ENCODE measurements at regions not wholly inside any gene's neighbourhood (a gene's known extent, or its start where the extent isn't known, plus 50 kb on each side); places are given as distances from the start of the nearest gene placed in this dataset.

DNA sequence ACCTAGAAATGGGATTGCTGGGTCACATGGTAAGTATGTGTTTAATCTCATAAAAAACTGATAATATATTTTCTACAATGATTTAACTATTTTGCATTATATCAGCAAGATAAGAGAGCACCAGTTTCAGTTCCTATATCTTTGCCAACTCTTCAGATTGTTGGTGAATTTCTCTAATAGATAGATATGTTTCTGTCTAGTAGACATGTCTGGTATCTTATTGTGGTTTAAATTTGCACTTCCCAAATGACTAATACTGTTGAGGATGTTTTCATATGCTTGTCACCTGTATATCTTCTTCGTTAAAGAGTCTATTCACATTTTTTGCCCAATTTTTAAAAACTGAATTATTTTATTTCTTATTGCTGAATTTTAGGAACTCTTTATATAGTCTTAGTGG is 113.8 kb upstream of the UXS1 start:
- Mint-ChIP-seq H3K36me3 (ENCODE audit: insufficient read depth in 1 of 3, low read depth in 3 of 3) (no peaks in the 10 kb centered on the region; a peak in 1 of 7 replicates), H3K9me3 (peaks cover 0 to 3% of the 10 kb centered on the region in 2 experiments; a peak in 1 of 5 replicates), H3K27me3 (ENCODE audit: low read depth) (no peaks in the 10 kb centered on the region), H3K4me1 (peaks cover 5 to 8% of the 10 kb centered on the region in 2 experiments), H3K27ac (no peak overlapping the region), H3K4me3 (no peak overlapping the region)
- H3K27ac ChIP-seq (ENCODE audit: insufficient read length, low read depth, low read length) = no peak overlapping the region
- H3K9ac ChIP-seq (ENCODE audit: extremely low read depth, insufficient read length, low read length) = no peak overlapping the region
- H3K18ac ChIP-seq (ENCODE audit: insufficient read length, low read depth, low read length) = no peak overlapping the region
- no peak overlapping the region for H2AFZ ChIP-seq (ENCODE audit: low read length)
- no peak overlapping the region for H2AK5ac ChIP-seq (ENCODE audit: insufficient read length, low read length)
- no peak overlapping the region for H4K91ac ChIP-seq (ENCODE audit: insufficient read length, low read depth, low read length)
- no peak overlapping the region for H3K23ac ChIP-seq (ENCODE audit: insufficient read length, low read depth, low read length)
- no peak for DNase-seq
- no peak overlapping the region for H2BK5ac ChIP-seq (ENCODE audit: insufficient read length, low read length)
- no peak overlapping the region for H2BK120ac ChIP-seq (ENCODE audit: low read depth, low read length, poor library complexity, severe bottlenecking)
- H2BK15ac ChIP-seq (ENCODE audit: low read depth, low read length) = no peak overlapping the region
- H3K56ac ChIP-seq (ENCODE audit: insufficient read length, low read depth, low read length) = no peak overlapping the region
- H3K27me3 ChIP-seq (ENCODE audit: insufficient read depth, low read length) = no peaks in the 10 kb centered on the region
- H2BK12ac ChIP-seq (ENCODE audit: insufficient read length, low read depth, low read length) = no peak overlapping the region
- no peaks in the 10 kb centered on the region for H3K4me1 ChIP-seq (ENCODE audit: insufficient read depth, low read length)
- TF ChIP-seq, protein P1, sequence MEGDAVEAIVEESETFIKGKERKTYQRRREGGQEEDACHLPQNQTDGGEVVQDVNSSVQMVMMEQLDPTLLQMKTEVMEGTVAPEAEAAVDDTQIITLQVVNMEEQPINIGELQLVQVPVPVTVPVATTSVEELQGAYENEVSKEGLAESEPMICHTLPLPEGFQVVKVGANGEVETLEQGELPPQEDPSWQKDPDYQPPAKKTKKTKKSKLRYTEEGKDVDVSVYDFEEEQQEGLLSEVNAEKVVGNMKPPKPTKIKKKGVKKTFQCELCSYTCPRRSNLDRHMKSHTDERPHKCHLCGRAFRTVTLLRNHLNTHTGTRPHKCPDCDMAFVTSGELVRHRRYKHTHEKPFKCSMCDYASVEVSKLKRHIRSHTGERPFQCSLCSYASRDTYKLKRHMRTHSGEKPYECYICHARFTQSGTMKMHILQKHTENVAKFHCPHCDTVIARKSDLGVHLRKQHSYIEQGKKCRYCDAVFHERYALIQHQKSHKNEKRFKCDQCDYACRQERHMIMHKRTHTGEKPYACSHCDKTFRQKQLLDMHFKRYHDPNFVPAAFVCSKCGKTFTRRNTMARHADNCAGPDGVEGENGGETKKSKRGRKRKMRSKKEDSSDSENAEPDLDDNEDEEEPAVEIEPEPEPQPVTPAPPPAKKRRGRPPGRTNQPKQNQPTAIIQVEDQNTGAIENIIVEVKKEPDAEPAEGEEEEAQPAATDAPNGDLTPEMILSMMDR (conservative IDR thresholded peaks at IDR 0.05) = no peak
- H3K79me2 ChIP-seq (ENCODE audit: insufficient read depth, low read length) = no peaks in the 10 kb centered on the region
- no peaks in the 10 kb centered on the region for H4K20me1 ChIP-seq (ENCODE audit: control insufficient read depth, insufficient read depth, insufficient read length)
- no peak overlapping the region for H4K5ac ChIP-seq (ENCODE audit: insufficient read length, low read depth, low read length)
- H4K8ac ChIP-seq (replicated peaks; ENCODE audit: insufficient read length, low read depth, low read length) = no peak overlapping the region
- H3K79me1 ChIP-seq (ENCODE audit: insufficient read depth, low read depth, low read length, poor library complexity, severe bottlenecking) = no peaks in the 10 kb centered on the region
- H3K23me2 ChIP-seq (ENCODE audit: insufficient read length, low read depth, low read length, poor library complexity, severe bottlenecking) = no peaks in the 10 kb centered on the region
- no peak overlapping the region for H3K4me2 ChIP-seq (ENCODE audit: insufficient read depth, insufficient read length, low read length)
- H3T11ph ChIP-seq (ENCODE audit: low read length) = no peak overlapping the region
- no peaks in the 10 kb centered on the region for H3K9me3 ChIP-seq (ENCODE audit: control insufficient read depth, low read depth, low read length)
- H2BK20ac ChIP-seq (ENCODE audit: low read depth, low read length, poor library complexity, severe bottlenecking) = no peak overlapping the region
- H3K14ac ChIP-seq (ENCODE audit: insufficient read depth, low read length) = no peak overlapping the region
- no peak overlapping the region for H3K4ac ChIP-seq (ENCODE audit: low read depth, low read length)
- WGBS (ENCODE audit: extremely low coverage, insufficient read length, low lambda C conversion rate) = no CpG with 5 or more reads among the region's 1 CpG

All from H9 (cell line).